HG02588 (cell line): ENCODE measurements at regions not wholly inside any gene's neighbourhood (a gene's known extent, or its start where the extent isn't known, plus 50 kb on each side); places are given as distances from the start of the nearest gene placed in this dataset.
"Not testable (repeated sequence)": the region's sequence is repeated elsewhere in the genome, so short reads cannot be mapped to it uniquely, and the experiment has no call there.

Experiments
- ATAC-seq: cut with Tn5 transposase; IDR thresholded peaks from one replicate; pipeline ENCODE4 v1.9.1; 2021; ENCODE audit warnings: mild to moderate bottlenecking, moderate library complexity; ENCODE audit not compliant: unreplicated experiment

DNA sequence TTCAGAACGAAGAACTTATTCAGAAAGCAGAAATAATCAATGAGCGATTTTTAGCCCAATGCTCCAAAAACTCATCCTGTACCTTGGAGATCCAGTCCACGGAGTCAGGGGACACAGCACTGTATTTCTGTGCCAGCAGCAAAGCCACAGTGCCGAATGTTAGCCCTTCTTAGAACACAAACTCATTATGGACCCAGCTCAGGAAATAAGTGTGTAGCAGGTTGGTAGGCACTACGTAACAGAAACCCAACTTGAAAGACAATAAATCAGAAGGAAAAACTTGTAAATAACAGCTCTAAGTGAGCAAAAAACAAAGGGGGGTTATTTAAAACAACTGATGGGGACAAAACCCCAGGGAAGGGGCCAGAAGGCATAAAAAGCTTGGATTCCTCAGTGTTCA lies 112.0 kb upstream of the PRSS1 start:
- ATAC-seq = no peak

DNA sequence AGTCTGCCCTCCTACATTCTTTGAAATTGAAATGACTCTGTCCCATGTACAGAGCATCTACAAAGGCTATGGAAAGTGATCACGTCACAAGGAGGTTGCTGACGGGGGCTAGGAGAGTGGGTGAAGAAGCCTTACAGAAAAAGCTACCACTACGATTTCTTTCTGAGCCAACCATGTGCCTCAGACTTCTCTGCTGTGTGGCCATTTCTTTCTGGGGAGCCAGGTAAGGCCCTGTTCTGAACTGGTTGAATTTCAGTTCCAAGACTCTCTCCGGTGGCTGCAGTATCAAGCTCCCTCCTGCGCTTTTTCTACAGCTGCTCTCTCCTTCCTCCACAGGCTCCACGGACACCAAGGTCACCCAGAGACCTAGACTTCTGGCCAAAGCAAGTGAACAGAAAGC lies 112.5 kb upstream of the PRSS1 start:
- no peak for ATAC-seq

GRCh38 chr7:142636107-142636506 lies 113.2 kb upstream of the PRSS1 start:
- ATAC-seq = not testable (repeated sequence)

GRCh38 chr7:142632271-142633134 lies 116.8 kb upstream of the PRSS1 start:
- peak; percentile 97 for ATAC-seq

GRCh38 chr7:142629588-142630260 lies 119.5 kb upstream of the PRSS1 start:
- no peak for ATAC-seq

DNA sequence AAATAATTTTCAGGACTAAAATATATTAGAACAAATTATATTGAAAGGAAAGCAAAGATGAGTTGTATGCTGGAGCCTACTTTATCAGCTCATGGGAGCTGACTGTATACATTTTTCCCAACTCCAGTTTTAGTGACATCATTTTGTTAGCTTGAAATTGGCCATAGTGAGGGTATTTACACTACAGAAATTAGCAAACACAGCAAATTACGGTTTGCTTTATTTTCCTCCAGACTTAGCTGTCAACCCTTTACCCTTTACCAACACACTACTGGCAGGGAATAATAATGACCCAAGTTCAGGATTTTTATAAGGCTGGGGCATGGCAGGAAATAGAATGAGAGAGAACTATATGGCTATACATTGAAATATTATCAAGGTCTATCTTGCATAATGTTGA lies 120.3 kb upstream of the PRSS1 start:
- ATAC-seq = no peak

- not testable (repeated sequence) for ATAC-seq
These were observed 122.0 kb upstream of the PRSS1 start for GRCh38 chr7:142627223-142627622.

DNA sequence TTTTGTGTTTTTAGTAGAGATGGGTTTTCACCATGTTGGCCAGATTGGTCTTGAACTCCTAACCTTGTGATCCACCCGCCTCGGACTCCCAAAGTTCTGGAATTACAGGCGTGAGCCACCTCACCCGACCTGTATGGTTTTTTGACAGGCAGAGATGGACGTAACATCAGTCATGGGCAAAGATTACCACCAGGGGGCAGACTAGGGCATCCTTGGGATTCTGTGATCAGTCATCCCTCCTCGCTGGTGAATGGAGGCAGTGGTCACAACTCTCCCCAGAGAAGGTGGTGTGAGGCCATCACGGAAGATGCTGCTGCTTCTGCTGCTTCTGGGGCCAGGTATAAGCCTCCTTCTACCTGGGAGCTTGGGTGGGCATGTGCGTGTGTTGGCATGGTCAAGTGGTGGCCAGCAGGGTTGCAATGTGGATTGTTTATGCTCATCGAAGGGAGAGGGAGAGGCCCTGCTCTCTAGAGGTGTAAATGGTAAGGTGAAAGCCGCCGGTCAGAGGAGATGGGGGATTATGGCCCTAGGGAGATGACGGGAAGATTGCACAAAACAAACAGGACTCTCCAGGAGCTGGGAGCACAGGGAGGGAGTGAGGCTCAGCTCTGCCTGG lies 122.7 kb upstream of the PRSS1 start:
- ATAC-seq = peak; percentile 90

- not testable (repeated sequence) for ATAC-seq
These were observed 124.1 kb upstream of the PRSS1 start for GRCh38 chr7:142625216-142625615.

GRCh38 chr7:142620402-142620801 lies 128.9 kb upstream of the PRSS1 start:
- no peak for ATAC-seq

- no peak for ATAC-seq
These were observed 130.5 kb upstream of the PRSS1 start for GRCh38 chr7:142618655-142619351.

DNA sequence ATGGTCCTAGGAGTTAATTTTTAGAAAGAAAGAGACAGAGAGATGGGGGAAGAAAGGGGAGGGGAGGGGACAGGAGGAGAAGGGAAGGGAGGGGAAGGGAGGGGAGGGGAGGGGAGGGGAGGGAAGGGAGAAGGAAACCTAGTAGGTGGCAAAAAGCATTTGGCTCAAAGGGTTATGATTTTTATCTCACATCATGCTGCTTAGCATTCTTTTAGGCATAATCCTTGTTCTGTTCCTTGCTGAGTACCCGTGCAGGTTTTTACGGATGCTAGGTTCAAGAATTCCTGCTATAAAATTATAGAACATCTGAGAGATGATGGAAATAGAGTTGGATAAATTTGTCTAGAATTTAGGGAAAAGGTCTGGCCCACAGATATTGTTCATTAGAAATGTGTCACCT lies 132.4 kb upstream of the PRSS1 start:
- ATAC-seq = no peak

DNA sequence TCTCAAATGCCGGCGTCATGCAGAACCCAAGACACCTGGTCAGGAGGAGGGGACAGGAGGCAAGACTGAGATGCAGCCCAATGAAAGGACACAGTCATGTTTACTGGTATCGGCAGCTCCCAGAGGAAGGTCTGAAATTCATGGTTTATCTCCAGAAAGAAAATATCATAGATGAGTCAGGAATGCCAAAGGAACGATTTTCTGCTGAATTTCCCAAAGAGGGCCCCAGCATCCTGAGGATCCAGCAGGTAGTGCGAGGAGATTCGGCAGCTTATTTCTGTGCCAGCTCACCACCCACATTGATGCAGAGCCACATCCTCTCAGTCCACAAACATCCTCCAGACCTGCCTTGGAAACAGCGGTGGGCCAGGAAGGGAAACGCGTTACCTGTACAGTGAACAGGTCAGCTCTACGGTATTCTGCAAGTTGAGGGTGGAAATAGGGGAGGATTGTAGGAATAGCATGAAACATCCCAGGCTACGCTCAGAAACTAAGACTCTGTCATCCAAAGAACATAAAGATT lies 133.1 kb upstream of the PRSS1 start:
- ATAC-seq = no peak

- no peak for ATAC-seq
These were observed 133.8 kb upstream of the PRSS1 start for GRCh38 chr7:142615508-142615907.

DNA sequence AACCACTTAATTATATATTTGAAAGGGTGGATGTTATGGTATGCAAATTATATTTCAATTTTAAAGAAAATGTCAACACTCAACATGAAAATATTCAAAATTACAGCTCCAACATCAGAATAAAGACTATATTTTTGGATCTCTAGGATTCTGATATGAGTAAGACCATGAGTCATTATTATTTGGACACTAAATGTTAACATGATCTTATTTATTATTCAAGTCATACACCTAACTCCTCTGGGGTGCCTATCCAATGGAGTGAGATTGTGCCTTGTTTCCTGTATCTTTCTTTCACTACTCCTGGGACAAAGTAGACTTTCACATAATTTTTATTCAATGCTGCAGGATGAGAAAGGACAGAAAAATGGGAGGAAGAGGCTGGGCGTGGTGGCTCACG lies 135.2 kb upstream of the PRSS1 start:
- ATAC-seq = no peak

DNA sequence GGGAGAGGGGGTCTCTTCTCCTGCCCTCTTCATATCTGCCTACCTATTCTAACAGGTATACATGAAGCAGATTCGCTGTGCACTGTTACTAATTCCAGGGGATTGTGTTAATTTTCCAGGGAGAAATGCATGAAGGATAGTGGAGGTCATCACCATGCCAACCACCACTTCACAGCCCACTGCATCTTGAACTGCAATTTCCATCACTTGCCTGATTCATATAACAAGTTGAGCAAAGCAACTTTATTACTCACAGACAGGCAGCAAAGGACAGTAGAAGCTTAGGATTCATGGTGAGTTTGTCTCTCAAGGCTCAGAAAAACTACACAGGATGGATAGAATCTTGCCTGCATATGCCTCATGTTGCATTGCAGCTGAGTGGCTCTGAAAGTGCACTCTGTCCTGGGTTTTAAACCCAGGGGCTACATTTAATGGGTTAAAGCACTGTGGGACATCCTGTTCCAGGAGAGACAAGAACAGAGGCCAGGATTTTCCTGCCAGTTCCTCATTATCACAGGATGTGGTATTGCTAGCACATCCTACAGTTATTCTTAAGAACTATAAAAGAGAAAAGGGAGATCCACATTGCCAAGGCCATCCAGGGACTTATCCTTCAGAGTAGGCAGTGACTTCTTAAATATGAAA lies 136.9 kb upstream of the PRSS1 start:
- ATAC-seq = no peak

- no peak for ATAC-seq
These were observed 137.6 kb upstream of the PRSS1 start for GRCh38 chr7:142611566-142612236.

DNA sequence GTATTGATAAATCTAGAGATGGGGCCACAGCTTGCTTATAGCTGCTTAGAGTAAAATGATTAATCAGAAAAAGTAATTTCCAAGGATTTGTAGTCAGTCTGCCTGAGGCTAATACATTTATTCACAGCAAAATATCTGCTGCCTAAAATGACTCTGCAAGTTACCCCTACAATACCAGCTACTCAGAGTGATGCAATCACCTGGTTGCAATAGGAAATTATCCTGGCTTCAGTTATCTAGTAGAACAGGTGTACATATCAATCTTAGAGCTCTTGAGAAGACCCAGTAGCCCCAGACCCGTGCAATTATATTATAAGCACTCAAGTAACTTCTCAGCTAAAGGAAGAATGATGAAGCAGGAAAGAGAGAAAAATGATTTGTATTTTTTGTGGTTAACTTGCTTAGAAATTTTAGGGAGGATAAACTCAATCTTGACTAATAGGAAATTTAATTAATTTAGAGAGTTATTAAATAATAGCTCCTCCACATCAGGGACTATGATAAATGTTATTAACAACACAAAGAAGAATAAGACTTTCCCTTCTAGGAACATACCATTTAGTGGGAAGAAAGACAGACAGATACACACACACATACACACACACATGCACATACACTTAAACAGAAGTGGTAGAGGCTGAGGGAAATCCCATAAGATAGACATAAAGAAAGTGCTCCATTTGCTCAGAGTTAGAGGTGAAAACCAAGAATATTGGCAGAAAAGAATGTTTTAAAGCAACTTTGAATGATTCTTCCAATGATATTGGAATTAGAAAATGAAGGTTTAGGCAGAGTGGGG lies 140.4 kb upstream of the PRSS1 start:
- ATAC-seq = no peak

GRCh38 chr7:142607351-142607750 lies 141.9 kb upstream of the PRSS1 start:
- ATAC-seq = no peak
